ENCODE measurements at regions not wholly inside any gene's neighbourhood (a gene's known extent, or its start where the extent isn't known, plus 50 kb on each side); places are given as distances from the start of the nearest gene placed in this dataset.
A peak's percentile ranks its signal among the peaks of the same experiment; 100 is the strongest.

DNA sequence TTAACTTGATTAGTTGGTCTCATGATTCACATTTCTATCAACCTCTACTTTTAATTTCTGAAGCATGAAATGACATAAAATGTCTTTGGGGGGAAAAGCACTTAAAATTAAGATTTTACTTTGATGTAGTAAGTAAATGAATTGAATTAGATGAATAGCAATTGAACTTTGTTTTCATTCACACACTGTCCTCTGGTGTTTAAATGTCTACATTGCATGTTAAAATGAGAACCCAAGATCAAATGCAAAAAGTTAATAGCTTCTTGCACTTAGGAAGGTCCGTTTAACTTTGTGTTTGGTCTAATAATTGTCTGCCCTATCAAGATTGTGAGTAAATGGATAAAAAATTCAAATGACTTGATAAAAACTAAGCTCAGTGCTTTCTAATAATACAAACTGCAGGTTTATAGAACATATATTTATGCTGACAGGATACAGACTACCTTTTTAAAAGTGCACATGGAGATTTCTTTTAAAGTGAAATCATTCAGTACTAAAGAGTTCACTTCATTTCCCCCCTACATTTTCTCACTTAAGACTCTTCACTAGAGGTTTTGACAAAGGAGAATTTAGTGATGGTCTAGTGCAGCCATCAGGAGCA is 156.2 kb upstream of the NABP1 start:
- intact Hi-C loops (cut with micrococcal nuclease; ENCODE audit: unreplicated experiment) = loop anchor here (1.0 kb wide), 1 partner anchor 356 kb away; no protein-coding TSS in a partner anchor
- CTCF ChIA-PET = interaction anchor here (0.6 to 1.2 kb wide), 4 partner anchors 367 to 827 kb away, joined by 3 to 5 read pairs (median 4); no protein-coding TSS in a partner anchor
- H3K27ac ChIP-seq (ENCODE audit: low read length) = no peak overlapping the region
- peak; percentile 51 for DNase-seq (ENCODE audit: low read depth, low spot score)
- no peaks in the 10 kb centered on the region for H3K4me1 ChIP-seq (ENCODE audit: control insufficient read depth, insufficient read depth, low read length)
- POLR2A ChIA-PET = no interaction called here
- ATAC-seq = no peak
- H3K36me3 ChIP-seq (ENCODE audit: control insufficient read depth, insufficient read depth, low read length) = no peaks in the 10 kb centered on the region
- no peaks in the 10 kb centered on the region for H3K9me3 ChIP-seq (ENCODE audit: control insufficient read depth, insufficient read depth, low read depth, low read length)
- TF ChIP-seq, protein P1, sequence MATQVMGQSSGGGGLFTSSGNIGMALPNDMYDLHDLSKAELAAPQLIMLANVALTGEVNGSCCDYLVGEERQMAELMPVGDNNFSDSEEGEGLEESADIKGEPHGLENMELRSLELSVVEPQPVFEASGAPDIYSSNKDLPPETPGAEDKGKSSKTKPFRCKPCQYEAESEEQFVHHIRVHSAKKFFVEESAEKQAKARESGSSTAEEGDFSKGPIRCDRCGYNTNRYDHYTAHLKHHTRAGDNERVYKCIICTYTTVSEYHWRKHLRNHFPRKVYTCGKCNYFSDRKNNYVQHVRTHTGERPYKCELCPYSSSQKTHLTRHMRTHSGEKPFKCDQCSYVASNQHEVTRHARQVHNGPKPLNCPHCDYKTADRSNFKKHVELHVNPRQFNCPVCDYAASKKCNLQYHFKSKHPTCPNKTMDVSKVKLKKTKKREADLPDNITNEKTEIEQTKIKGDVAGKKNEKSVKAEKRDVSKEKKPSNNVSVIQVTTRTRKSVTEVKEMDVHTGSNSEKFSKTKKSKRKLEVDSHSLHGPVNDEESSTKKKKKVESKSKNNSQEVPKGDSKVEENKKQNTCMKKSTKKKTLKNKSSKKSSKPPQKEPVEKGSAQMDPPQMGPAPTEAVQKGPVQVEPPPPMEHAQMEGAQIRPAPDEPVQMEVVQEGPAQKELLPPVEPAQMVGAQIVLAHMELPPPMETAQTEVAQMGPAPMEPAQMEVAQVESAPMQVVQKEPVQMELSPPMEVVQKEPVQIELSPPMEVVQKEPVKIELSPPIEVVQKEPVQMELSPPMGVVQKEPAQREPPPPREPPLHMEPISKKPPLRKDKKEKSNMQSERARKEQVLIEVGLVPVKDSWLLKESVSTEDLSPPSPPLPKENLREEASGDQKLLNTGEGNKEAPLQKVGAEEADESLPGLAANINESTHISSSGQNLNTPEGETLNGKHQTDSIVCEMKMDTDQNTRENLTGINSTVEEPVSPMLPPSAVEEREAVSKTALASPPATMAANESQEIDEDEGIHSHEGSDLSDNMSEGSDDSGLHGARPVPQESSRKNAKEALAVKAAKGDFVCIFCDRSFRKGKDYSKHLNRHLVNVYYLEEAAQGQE (IDR thresholded peaks at IDR 0.05; ENCODE audit: insufficient read depth in 1 of 2, low read depth in 2 of 2, low read length in 1 of 2) = no peak
- no peak; the same call in 1 of the 2 replicates for TF ChIP-seq TCF7L2 (IDR thresholded peaks at IDR 0.05; ENCODE audit: low read depth, low read length)
- TF ChIP-seq, protein P2, sequence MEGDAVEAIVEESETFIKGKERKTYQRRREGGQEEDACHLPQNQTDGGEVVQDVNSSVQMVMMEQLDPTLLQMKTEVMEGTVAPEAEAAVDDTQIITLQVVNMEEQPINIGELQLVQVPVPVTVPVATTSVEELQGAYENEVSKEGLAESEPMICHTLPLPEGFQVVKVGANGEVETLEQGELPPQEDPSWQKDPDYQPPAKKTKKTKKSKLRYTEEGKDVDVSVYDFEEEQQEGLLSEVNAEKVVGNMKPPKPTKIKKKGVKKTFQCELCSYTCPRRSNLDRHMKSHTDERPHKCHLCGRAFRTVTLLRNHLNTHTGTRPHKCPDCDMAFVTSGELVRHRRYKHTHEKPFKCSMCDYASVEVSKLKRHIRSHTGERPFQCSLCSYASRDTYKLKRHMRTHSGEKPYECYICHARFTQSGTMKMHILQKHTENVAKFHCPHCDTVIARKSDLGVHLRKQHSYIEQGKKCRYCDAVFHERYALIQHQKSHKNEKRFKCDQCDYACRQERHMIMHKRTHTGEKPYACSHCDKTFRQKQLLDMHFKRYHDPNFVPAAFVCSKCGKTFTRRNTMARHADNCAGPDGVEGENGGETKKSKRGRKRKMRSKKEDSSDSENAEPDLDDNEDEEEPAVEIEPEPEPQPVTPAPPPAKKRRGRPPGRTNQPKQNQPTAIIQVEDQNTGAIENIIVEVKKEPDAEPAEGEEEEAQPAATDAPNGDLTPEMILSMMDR (IDR thresholded peaks at IDR 0.05) = peak; percentile 81; the same call in 1 of the 2 replicates
- TF ChIP-seq SIN3A (IDR thresholded peaks at IDR 0.05; ENCODE audit: borderline replicate concordance, insufficient read depth, low read depth, low read length) = no peak
- TF ChIP-seq POLR2AphosphoS5 (IDR thresholded peaks at IDR 0.05; ENCODE audit: low read depth, low read length) = no peak
- in situ Hi-C loops (cut with HindIII; ENCODE audit: low pct_unique_long_range_greater_than_20kb, low sequenced_read_pairs) = no loop called here
- H3K27me3 ChIP-seq (ENCODE audit: control insufficient read depth, insufficient read depth, low read length) = no peaks in the 10 kb centered on the region; the same call in 1 of the 2 replicates
- no peak overlapping the region for H3K4me3 ChIP-seq (ENCODE audit: low read depth in 2 of 2, low read length in 2 of 2)
- no TSS peak for BruUV-seq (replicated peaks)

DNA sequence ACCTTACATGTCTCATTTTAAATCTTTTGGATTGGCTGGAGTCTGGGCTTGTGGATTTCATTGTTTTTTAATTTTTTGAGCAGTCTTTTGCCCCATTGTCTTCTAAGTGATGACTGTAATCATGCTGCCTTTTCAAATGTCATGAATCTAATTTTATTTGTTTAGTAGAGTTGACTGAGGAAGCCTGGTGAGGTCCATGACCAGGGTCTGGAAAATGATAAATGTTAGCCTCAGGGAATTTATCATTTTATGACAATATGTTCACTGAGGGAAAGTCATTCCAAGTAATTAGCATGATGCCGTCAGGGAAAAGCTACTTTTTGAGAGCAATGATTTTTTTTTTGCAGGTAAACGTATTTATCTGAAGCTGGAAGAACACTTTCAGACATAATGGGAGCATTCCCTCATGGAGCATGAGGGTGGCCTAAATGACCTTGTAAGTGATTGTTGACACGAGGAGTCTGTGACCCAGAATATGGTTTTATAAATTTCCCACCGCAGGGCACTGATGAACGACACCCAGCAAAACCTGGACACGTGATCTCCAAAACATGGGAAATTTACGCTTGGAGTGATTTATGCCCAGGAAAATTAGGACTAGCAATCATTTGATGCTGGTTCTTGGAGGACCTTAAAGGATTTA is 155.3 kb upstream of the NABP1 start:
- H3K27me3 ChIP-seq (ENCODE audit: control insufficient read depth, insufficient read depth, low read length) = no peaks in the 10 kb centered on the region; the same call in 1 of the 2 replicates
- POLR2A ChIA-PET = no interaction called here
- no peak for ATAC-seq
- CTCF ChIA-PET = interaction anchor here (0.6 kb wide), 1 partner anchor 826 kb away, joined by 5 read pairs; no protein-coding TSS in a partner anchor
- BruUV-seq (replicated peaks) = no TSS peak
- TF ChIP-seq, protein P1 (IDR thresholded peaks at IDR 0.05; ENCODE audit: insufficient read depth in 1 of 2, low read depth in 2 of 2, low read length in 1 of 2) = no peak
- TF ChIP-seq, protein P2 (IDR thresholded peaks at IDR 0.05) = no peak
- TF ChIP-seq SIN3A (IDR thresholded peaks at IDR 0.05; ENCODE audit: borderline replicate concordance, insufficient read depth, low read depth, low read length) = no peak
- no peak for TF ChIP-seq POLR2AphosphoS5 (IDR thresholded peaks at IDR 0.05; ENCODE audit: low read depth, low read length)
- no peak for TF ChIP-seq TCF7L2 (IDR thresholded peaks at IDR 0.05; ENCODE audit: low read depth, low read length)
- no peaks in the 10 kb centered on the region for H3K4me1 ChIP-seq (ENCODE audit: control insufficient read depth, insufficient read depth, low read length)
- intact Hi-C loops (cut with micrococcal nuclease; ENCODE audit: unreplicated experiment) = no loop called here
- no peaks in the 10 kb centered on the region for H3K9me3 ChIP-seq (ENCODE audit: control insufficient read depth, insufficient read depth, low read depth, low read length)
- no peak for DNase-seq (ENCODE audit: low read depth, low spot score)
- H3K27ac ChIP-seq (ENCODE audit: low read length) = no peak overlapping the region
- no peaks in the 10 kb centered on the region for H3K36me3 ChIP-seq (ENCODE audit: control insufficient read depth, insufficient read depth, low read length)
- in situ Hi-C loops (cut with HindIII; ENCODE audit: low pct_unique_long_range_greater_than_20kb, low sequenced_read_pairs) = no loop called here
- no peak overlapping the region for H3K4me3 ChIP-seq (ENCODE audit: low read depth in 2 of 2, low read length in 2 of 2)

All from Panc1 (cell line).